ENCODE measurements at regions not wholly inside any gene's neighbourhood (a gene's known extent, or its start where the extent isn't known, plus 50 kb on each side); places are given as distances from the start of the nearest gene placed in this dataset.

DNA sequence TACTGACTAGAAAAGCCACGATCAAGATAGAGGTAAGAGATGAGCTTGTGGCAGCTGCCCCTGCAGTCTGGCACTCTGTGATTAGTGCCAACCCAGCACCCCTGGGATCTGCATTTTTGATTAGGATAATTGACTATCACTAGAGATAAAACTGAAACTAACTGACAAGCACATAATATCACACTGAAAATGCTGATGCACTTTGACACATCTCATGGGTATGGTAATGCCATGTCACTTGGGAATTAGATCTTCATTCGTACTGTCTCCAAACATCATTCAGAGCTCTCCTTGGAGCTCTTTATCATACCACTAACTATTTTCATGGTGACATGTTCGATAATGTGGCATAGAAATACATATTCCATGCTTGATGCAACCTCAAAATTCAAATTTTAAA is 612.9 kb upstream of the BTBD3 start:
- Histone ChIP-seq H3K27me3 (ENCODE audit: control insufficient read depth, insufficient read depth, low read length) (no peaks in the 10 kb centered on the region), H3K36me3 (ENCODE audit: control insufficient read depth, insufficient read depth, low read length) (no peaks in the 10 kb centered on the region), H3K4me3 (ENCODE audit: low read depth, low read length) (no peak overlapping the region)
- TF ChIP-seq, protein P1, sequence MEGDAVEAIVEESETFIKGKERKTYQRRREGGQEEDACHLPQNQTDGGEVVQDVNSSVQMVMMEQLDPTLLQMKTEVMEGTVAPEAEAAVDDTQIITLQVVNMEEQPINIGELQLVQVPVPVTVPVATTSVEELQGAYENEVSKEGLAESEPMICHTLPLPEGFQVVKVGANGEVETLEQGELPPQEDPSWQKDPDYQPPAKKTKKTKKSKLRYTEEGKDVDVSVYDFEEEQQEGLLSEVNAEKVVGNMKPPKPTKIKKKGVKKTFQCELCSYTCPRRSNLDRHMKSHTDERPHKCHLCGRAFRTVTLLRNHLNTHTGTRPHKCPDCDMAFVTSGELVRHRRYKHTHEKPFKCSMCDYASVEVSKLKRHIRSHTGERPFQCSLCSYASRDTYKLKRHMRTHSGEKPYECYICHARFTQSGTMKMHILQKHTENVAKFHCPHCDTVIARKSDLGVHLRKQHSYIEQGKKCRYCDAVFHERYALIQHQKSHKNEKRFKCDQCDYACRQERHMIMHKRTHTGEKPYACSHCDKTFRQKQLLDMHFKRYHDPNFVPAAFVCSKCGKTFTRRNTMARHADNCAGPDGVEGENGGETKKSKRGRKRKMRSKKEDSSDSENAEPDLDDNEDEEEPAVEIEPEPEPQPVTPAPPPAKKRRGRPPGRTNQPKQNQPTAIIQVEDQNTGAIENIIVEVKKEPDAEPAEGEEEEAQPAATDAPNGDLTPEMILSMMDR (IDR thresholded peaks at IDR 0.05; ENCODE audit: insufficient read depth, low read length, poor library complexity, severe bottlenecking), result no peak
- no peak for DNase-seq (ENCODE audit: low read depth)

DNA sequence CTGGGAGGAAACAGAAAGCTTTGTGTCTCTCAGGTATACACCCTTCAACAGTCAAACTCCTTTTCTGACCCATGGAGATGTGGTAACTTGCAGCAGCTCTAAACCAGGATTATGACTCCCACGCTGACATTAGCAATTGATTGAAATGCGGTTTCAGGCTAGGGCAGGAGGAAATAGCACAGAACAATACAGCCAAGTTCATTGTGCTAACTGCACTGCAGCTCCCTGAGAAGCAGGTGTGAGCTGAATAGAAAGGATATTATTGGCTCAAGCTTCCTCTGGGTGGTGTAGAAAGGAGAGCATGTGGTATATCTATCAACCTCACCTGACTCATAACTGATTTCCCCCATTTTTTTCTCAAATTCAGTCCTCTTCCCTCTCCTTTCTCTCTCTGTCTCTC is 612.3 kb upstream of the BTBD3 start:
- no peaks in the 10 kb centered on the region for H3K36me3 ChIP-seq (ENCODE audit: control insufficient read depth, insufficient read depth, low read length)

DNA sequence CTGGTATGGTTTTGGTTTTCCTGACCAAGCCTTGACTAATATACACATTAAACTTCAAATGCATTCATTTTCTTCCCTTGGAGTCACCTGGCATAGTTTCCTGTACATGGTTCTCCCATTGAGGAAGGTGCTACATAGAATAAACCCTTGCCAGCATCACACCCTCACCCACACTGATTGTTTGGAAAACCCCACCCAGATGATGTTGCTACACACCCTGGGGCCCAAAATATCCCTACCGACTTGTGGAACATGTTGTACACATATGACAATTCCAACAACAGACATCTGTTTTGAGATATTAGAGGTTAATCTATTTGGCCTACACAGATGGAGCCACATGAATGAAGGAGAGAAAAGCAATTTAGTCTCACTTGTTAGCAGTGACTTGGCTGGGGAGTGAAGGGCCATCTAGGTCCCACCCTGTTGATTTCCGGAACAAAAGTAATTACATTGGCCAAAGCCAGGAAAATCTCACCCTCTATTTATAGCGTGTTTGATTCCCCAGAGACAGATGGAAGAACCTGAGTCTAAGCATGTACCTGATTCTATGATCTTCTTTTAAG is 606.0 kb upstream of the BTBD3 start:
- Histone ChIP-seq H3K27me3 (ENCODE audit: control insufficient read depth, insufficient read depth, low read length) (no peaks in the 10 kb centered on the region), H3K36me3 (ENCODE audit: control insufficient read depth, insufficient read depth, low read length) (no peaks in the 10 kb centered on the region), H3K4me3 (ENCODE audit: low read depth, low read length) (no peak overlapping the region)
- no peak for DNase-seq (ENCODE audit: low read depth)
- TF ChIP-seq, protein P1 (IDR thresholded peaks at IDR 0.05; ENCODE audit: insufficient read depth, low read length, poor library complexity, severe bottlenecking), result no peak

More for the DNA sequence above, 612.3 kb upstream of the BTBD3 start:
- Histone ChIP-seq H3K27me3 (ENCODE audit: control insufficient read depth, insufficient read depth, low read length) (no peaks in the 10 kb centered on the region), H3K4me3 (ENCODE audit: low read depth, low read length) (no peak overlapping the region)
- TF ChIP-seq, protein P1 (IDR thresholded peaks at IDR 0.05; ENCODE audit: insufficient read depth, low read length, poor library complexity, severe bottlenecking), result no peak
- no peak for DNase-seq (ENCODE audit: low read depth)

DNA sequence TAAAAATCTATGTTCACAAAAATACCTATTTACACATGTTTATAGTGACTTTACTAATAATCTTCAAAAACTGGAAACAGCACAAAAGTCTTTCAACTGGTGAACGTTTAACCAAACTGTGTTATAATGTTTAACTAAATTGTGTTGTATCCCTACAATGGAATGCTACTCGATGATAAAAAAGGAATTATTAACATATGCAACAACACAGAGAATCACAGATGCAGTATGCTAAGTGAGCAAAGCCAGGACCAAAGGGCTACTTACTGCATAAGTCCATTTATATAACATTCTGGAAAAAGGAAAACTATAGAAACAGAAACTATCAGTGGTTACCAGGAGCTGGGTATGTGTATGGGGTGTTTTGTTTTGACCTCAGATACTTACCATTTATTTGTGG is 602.2 kb upstream of the BTBD3 start:
- DNase-seq (ENCODE audit: low read depth), result no peak
- TF ChIP-seq, protein P1 (IDR thresholded peaks at IDR 0.05; ENCODE audit: insufficient read depth, low read length, poor library complexity, severe bottlenecking), result no peak

DNA sequence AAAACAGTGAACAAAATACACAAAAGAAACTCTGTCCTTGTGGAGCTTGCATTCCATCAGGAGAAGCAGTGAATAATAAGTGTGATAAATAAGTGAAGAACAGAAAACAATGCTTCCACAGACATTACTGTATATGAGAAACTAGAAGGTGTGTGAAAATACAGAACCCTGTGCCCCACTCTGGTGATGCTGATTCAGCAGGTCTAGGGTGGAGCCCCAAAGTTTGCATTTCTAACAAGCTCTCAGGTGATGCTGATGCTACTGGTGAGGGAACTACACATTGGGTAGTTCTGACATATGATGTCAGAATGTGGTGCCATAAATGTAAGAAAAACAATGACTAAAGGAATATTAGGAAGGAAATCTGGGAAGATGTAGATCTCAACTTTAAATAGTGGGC is 601.4 kb upstream of the BTBD3 start:
- H3K4me3 ChIP-seq (ENCODE audit: low read depth, low read length), result no peak overlapping the region
- no peaks in the 10 kb centered on the region for H3K27me3 ChIP-seq (ENCODE audit: control insufficient read depth, insufficient read depth, low read length)
- DNase-seq (ENCODE audit: low read depth), result no peak

More for the DNA sequence above, 602.2 kb upstream of the BTBD3 start:
- no peak overlapping the region for H3K4me3 ChIP-seq (ENCODE audit: low read depth, low read length)
- H3K27me3 ChIP-seq (ENCODE audit: control insufficient read depth, insufficient read depth, low read length), result no peaks in the 10 kb centered on the region
- no peaks in the 10 kb centered on the region for H3K36me3 ChIP-seq (ENCODE audit: control insufficient read depth, insufficient read depth, low read length)

More for the DNA sequence above, 601.4 kb upstream of the BTBD3 start:
- TF ChIP-seq, protein P1 (IDR thresholded peaks at IDR 0.05; ENCODE audit: insufficient read depth, low read length, poor library complexity, severe bottlenecking), result no peak
- H3K36me3 ChIP-seq (ENCODE audit: control insufficient read depth, insufficient read depth, low read length), result no peaks in the 10 kb centered on the region
